Retinal pigment epithelial cell (primary cell): ENCODE measurements at regions not wholly inside any gene's neighbourhood (a gene's known extent, or its start where the extent isn't known, plus 50 kb on each side); places are given as distances from the start of the nearest gene placed in this dataset.

Source experiments
- DNase-seq: peaks from one replicate; pipeline ENCODE4 v3.0.0-alpha.2; 2010; ENCODE audit warnings: low read depth
- H3K4me3 ChIP-seq: 2 replicates; pipeline ENCODE4 v1.5.1; 2011; ENCODE audit warnings: mild to moderate bottlenecking, low read length, control low read depth, moderate library complexity
- CTCF ChIP-seq: conservative IDR thresholded peaks from 2 replicates; pipeline ENCODE4 v1.5.1; 2011; ENCODE audit warnings: low read depth, low read length, control low read depth, inconsistent platforms

DNA sequence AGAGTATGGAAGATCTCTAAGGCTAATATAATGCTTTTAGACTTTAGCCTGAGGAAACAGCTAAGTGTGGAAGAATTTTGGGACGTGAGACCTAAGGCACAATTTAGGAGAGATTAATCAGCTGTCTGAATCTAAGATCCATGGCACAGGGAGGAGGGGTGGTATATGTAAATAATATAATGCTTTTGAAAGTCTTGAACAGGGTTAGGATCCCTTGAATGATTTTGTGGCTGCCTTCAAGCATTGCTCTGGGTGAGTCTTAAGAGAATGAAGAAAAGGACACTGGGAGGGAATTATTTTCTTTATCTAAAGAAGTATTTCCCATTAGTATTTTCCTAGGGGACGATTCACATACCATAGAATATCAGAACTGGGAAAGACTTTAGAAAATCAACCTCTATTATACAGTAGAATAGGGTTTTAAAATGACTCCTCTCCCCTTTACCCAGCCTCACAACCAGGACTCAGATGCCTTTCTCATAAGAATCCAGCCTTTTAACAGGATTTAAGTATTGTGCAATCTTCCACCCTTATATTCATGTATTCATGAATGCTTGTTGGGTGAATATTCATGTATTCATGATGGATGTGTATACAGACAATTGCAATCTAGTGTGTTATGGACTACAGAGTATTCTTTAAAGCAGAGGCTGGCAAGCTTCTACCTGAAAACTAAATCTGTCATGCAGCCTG, 664.2 kb upstream of the CPEB2 start:
- DNase-seq = no peak
- no peak overlapping the region for H3K4me3 ChIP-seq
- TF ChIP-seq CTCF = no peak

DNA sequence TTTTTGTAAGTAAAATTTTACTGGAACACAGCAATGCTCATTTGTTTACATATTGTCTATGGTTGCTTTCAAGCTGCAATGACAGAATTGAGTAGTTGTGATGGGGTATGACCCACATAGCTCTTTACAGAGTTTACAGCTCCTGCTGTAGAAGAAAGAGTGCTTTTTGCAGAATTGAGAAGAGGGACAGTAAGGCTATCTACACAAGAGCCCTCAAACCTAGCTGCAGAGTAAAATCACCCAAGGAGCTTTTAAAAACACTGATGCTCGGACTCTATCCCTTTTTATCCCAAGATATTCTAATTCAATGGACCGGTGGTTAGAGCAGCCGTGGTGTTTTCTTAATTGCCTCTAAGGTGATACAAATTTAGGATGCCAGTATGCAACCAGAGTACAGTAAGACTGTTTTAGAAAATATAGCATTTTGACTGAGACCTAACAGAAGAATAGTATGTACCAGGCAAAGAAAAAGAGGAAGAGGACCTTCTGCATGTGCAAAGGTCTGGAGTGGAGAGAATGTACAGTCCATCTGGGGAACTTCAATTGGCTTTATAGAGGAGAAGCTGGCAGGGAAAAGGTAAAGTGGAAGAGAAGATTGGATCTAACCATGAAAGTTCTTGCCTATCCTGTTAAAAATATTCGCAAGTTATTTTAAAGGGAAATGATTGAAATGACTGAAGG, 663.6 kb upstream of the CPEB2 start:
- no peak for TF ChIP-seq CTCF
- H3K4me3 ChIP-seq = no peak overlapping the region
- no peak for DNase-seq

DNA sequence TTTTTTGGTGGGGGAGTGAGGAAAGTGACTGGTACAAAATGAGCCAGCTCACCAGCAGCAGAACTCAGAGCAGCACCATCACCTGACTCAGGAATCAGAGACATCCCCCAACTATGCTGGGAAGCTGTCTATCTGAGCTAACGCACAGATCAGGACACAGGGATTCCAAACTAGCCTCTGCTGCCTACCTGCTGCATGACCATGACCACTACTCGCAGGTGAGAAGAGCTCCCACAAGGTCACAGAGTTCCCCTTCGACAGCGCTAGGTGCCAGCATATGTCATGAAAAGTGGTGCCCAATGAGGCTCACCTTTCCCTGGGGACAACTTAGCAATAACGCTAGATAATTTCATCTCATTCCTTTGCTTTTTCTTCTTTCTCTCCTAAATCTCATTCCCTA, 662.6 kb upstream of the CPEB2 start:
- no peak overlapping the region for H3K4me3 ChIP-seq
- no peak for TF ChIP-seq CTCF
- no peak for DNase-seq

DNA sequence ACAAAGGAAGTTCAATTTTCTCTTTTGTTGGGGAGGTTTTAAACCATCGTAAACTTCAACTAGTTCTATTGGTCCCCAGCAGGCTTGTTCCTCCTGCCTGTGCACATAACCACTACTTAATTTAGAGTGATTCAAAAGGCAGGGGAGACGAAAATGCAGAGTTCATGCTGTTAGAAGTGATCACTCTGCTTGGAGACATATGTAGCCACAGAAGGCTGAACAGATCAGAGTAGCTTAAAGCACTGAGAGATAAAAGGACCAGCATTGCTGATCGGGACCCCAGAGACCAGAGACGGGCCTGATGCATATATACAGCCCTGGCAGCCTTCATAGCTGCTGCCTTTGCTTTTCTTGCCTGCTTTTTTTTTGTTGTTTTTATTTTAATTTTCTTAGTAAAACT, 662.0 kb upstream of the CPEB2 start:
- no peak for DNase-seq
- H3K4me3 ChIP-seq = no peak overlapping the region
- no peak for TF ChIP-seq CTCF

DNA sequence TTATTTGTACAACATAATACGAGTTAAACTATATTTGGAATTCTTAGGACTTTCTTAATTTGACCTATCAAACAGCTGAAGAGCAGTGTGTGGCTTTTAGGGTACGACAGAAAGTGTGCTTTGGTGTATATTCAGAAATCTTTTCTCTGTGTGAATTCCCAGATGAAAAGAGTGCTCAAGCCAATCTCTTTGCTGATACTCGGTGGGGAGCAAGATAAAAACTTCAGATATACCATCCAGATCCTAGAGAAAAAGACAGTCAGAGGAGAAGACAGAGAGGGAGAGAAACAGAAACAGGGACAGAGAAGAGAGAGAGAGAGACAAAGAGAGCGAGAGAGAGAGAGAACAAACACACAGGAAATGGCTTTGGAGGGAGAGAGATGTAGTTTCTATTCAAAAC, 658.3 kb upstream of the CPEB2 start:
- DNase-seq = no peak
- no peak for TF ChIP-seq CTCF
- H3K4me3 ChIP-seq = no peak overlapping the region

GRCh38 chr4:14345356-14345775, 656.9 kb upstream of the CPEB2 start:
- no peak overlapping the region for H3K4me3 ChIP-seq
- TF ChIP-seq CTCF = no peak
- DNase-seq = peak; percentile 66

DNA sequence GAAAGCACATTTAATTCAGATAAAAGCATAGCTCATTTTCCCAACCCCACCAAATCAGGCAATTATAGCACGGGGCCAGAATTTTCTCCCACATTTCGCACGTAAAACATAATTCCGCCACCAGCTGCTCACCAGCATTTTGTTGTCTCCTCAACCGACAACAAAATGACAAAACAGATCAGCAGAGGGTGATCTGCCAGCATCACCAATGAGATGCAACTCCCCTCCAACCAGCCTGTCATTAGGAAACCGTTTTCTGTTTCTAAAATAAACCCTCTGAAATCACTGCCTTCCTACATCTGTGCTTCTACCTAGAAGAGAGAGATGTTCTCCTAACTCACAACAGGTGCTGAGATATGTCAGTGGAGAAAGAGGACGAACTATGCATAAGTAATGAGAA, 654.8 kb upstream of the CPEB2 start:
- no peak for TF ChIP-seq CTCF
- H3K4me3 ChIP-seq = no peak overlapping the region
- DNase-seq = no peak
